C4-2B (cell line): ENCODE measurements at regions not wholly inside any gene's neighbourhood (a gene's known extent, or its start where the extent isn't known, plus 50 kb on each side); places are given as distances from the start of the nearest gene placed in this dataset.

ENCODE experiments used
- ZFX ChIP-seq: fragments of 450-650 bp; IDR thresholded peaks from 2 replicates; pipeline ENCODE4 v1.6.1; 2017
- TF ChIP-seq, protein P1 (sequence below): fragments of 450-650 bp; conservative IDR thresholded peaks from 2 replicates; pipeline ENCODE4 v1.5.1; 2017; ENCODE audit warnings: mild to moderate bottlenecking

DNA sequence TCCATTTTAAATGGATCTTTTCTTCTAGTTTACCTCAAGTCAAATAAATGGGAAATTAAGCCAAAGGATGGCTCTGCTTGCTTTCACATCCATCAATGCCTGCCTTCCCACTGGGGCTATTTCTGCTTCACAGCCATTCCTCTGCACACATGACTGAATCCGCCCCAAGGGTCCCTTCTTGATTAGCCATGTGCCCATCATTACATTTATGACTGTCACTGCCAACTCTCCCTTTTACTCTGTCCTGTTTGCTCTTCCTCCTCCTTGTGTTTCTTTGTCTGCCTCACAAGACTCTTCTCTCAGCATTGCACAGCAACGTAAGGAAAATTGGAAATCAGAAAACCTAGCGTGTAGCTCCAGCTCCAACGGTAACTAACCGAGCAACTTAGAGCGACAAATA, 410.2 kb downstream of the TBC1D4 start:
- TF ChIP-seq, protein P1, sequence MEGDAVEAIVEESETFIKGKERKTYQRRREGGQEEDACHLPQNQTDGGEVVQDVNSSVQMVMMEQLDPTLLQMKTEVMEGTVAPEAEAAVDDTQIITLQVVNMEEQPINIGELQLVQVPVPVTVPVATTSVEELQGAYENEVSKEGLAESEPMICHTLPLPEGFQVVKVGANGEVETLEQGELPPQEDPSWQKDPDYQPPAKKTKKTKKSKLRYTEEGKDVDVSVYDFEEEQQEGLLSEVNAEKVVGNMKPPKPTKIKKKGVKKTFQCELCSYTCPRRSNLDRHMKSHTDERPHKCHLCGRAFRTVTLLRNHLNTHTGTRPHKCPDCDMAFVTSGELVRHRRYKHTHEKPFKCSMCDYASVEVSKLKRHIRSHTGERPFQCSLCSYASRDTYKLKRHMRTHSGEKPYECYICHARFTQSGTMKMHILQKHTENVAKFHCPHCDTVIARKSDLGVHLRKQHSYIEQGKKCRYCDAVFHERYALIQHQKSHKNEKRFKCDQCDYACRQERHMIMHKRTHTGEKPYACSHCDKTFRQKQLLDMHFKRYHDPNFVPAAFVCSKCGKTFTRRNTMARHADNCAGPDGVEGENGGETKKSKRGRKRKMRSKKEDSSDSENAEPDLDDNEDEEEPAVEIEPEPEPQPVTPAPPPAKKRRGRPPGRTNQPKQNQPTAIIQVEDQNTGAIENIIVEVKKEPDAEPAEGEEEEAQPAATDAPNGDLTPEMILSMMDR, result no peak
- TF ChIP-seq ZFX, result no peak
